Peyer's patch (tissue), 4 donors: ENCODE measurements at regions not wholly inside any gene's neighbourhood (a gene's known extent, or its start where the extent isn't known, plus 50 kb on each side); places are given as distances from the start of the nearest gene placed in this dataset.

Experiments
- POLR2A ChIP-seq, 2 donors: fragments of 450-650 bp; IDR thresholded peaks; one replicate each; pipeline ENCODE4 v1.5.1; 2017; ENCODE audit warnings: antibody characterized with exemption in 2 of 2, mild to moderate bottlenecking in 2 of 2, moderate library complexity in 2 of 2
- TF ChIP-seq, protein P1 (sequence below), 6 experiments: fragments of 450-650 bp in 4 of 6; fragments of 200-600 bp in 2 of 6; sonication (generic) in 1 of 6; IDR thresholded peaks; one replicate each; pipeline ENCODE4 v1.5.1; 2017 to 2019; ENCODE audit warnings: antibody characterized with exemption in 6 of 6, mild to moderate bottlenecking in 3 of 6, moderate library complexity in 1 of 6

DNA sequence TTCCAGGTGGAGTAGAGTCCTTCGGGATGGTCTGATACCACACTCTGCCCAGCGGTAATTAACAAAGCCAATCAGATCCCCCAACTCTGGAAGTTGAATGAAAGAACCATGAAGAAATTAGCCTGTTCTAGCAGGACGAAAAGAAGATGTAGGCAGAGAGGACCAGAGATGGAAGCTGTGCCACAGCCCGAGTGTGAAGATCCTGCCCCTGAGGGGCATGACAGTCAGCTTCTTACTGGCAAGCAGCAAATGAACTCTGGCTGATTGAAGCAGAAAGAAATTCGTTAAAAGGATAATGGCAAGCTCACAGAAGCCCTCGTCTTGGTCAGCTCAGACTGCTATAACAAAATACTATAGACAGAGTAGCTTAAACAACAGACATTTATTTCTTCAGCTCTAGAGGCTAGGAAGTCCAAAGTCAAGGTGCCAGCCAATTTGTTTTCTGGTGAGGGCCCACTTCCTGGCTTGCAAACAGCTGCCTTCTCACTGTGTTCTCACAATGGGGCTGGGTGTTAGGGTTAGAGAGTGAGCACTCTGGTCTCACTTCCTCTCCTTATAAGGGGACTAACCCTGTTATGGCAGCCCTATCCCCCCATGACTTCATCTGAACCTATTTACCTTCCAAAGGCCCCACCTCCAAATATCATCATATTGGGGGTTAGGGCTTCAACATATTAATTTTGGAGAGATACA lies 307.1 kb downstream of the VPS13C start:
- TF ChIP-seq, protein P1, sequence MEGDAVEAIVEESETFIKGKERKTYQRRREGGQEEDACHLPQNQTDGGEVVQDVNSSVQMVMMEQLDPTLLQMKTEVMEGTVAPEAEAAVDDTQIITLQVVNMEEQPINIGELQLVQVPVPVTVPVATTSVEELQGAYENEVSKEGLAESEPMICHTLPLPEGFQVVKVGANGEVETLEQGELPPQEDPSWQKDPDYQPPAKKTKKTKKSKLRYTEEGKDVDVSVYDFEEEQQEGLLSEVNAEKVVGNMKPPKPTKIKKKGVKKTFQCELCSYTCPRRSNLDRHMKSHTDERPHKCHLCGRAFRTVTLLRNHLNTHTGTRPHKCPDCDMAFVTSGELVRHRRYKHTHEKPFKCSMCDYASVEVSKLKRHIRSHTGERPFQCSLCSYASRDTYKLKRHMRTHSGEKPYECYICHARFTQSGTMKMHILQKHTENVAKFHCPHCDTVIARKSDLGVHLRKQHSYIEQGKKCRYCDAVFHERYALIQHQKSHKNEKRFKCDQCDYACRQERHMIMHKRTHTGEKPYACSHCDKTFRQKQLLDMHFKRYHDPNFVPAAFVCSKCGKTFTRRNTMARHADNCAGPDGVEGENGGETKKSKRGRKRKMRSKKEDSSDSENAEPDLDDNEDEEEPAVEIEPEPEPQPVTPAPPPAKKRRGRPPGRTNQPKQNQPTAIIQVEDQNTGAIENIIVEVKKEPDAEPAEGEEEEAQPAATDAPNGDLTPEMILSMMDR (IDR thresholded peaks at IDR 0.05): no peak
- TF ChIP-seq POLR2A (IDR thresholded peaks at IDR 0.05): no peak
